ENCODE measurements at regions not wholly inside any gene's neighbourhood (a gene's known extent, or its start where the extent isn't known, plus 50 kb on each side); places are given as distances from the start of the nearest gene placed in this dataset.

GRCh38 chr3:124246376-124246775, 254.5 kb upstream of the ROPN1 start:
- no peak for DNase-seq (ENCODE audit: low read depth)
- no peak overlapping the region for H3K4me3 ChIP-seq (ENCODE audit: low read depth, low read length)
- TF ChIP-seq CTCF (IDR thresholded peaks at IDR 0.05; ENCODE audit: insufficient read depth, low read depth, low read length, missing control alignments) = no peak

GRCh38 chr3:124246949-124247348, 255.0 kb upstream of the ROPN1 start:
- H3K4me3 ChIP-seq (ENCODE audit: low read depth, low read length) = no peak overlapping the region
- DNase-seq (ENCODE audit: low read depth) = peak; percentile 57
- peak; percentile 58 for TF ChIP-seq CTCF (IDR thresholded peaks at IDR 0.05; ENCODE audit: insufficient read depth, low read depth, low read length, missing control alignments)

GRCh38 chr3:124248471-124249028, 256.6 kb upstream of the ROPN1 start:
- DNase-seq (ENCODE audit: low read depth) = no peak
- no peak for TF ChIP-seq CTCF (IDR thresholded peaks at IDR 0.05; ENCODE audit: insufficient read depth, low read depth, low read length, missing control alignments)
- H3K4me3 ChIP-seq (ENCODE audit: low read depth, low read length) = no peak overlapping the region

- DNase-seq (ENCODE audit: low read depth) = peak; percentile 39
- no peak overlapping the region for H3K4me3 ChIP-seq (ENCODE audit: low read depth, low read length)
- TF ChIP-seq CTCF (IDR thresholded peaks at IDR 0.05; ENCODE audit: insufficient read depth, low read depth, low read length, missing control alignments) = no peak
Measured at GRCh38 chr3:124249038-124249437, 257.1 kb upstream of the ROPN1 start.

GRCh38 chr3:124250053-124250452, 258.1 kb upstream of the ROPN1 start:
- no peak for TF ChIP-seq CTCF (IDR thresholded peaks at IDR 0.05; ENCODE audit: insufficient read depth, low read depth, low read length, missing control alignments)
- no peak overlapping the region for H3K4me3 ChIP-seq (ENCODE audit: low read depth, low read length)
- peak; percentile 13 for DNase-seq (ENCODE audit: low read depth)

GRCh38 chr3:124256156-124256555, 264.2 kb upstream of the ROPN1 start:
- H3K4me3 ChIP-seq (ENCODE audit: low read depth, low read length) = no peak overlapping the region
- no peak for TF ChIP-seq CTCF (IDR thresholded peaks at IDR 0.05; ENCODE audit: insufficient read depth, low read depth, low read length, missing control alignments)
- no peak for DNase-seq (ENCODE audit: low read depth)

- TF ChIP-seq CTCF (IDR thresholded peaks at IDR 0.05; ENCODE audit: insufficient read depth, low read depth, low read length, missing control alignments) = no peak
- H3K4me3 ChIP-seq (ENCODE audit: low read depth, low read length) = no peak overlapping the region
- no peak for DNase-seq (ENCODE audit: low read depth)
Measured at GRCh38 chr3:124256599-124256998, 264.7 kb upstream of the ROPN1 start.
